GM21528 (cell line): ENCODE measurements at regions not wholly inside any gene's neighbourhood (a gene's known extent, or its start where the extent isn't known, plus 50 kb on each side); places are given as distances from the start of the nearest gene placed in this dataset.

ENCODE experiments used
- ATAC-seq: cut with Tn5 transposase; IDR thresholded peaks from one replicate; pipeline ENCODE4 v1.9.1; 2021; ENCODE audit warnings: mild to moderate bottlenecking, moderate library complexity; ENCODE audit not compliant: unreplicated experiment, low FRiP score

GRCh38 chr13:34577051-34577450 lies 365.0 kb upstream of the NBEA start:
- ATAC-seq: no peak

- ATAC-seq: no peak
Observed at GRCh38 chr13:34578471-34578870, 363.6 kb upstream of the NBEA start.

GRCh38 chr13:34578917-34579316 lies 363.2 kb upstream of the NBEA start:
- no peak for ATAC-seq

- ATAC-seq: no peak
Observed at GRCh38 chr13:34583181-34583580, 358.9 kb upstream of the NBEA start.

- no peak for ATAC-seq
Observed at GRCh38 chr13:34587576-34587975, 354.5 kb upstream of the NBEA start.

GRCh38 chr13:34588362-34588761 lies 353.7 kb upstream of the NBEA start:
- no peak for ATAC-seq

GRCh38 chr13:34589581-34589980 lies 352.5 kb upstream of the NBEA start:
- no peak for ATAC-seq

- no peak for ATAC-seq
Observed at GRCh38 chr13:34591129-34591528, 350.9 kb upstream of the NBEA start.

GRCh38 chr13:34591900-34592529 lies 350.1 kb upstream of the NBEA start:
- no peak for ATAC-seq

GRCh38 chr13:34593658-34594057 lies 348.4 kb upstream of the NBEA start:
- no peak for ATAC-seq

- no peak for ATAC-seq
Observed at GRCh38 chr13:34594507-34594906, 347.6 kb upstream of the NBEA start.

GRCh38 chr13:34608331-34608730 lies 333.7 kb upstream of the NBEA start:
- no peak for ATAC-seq

GRCh38 chr13:34611671-34612070 lies 330.4 kb upstream of the NBEA start:
- no peak for ATAC-seq

GRCh38 chr13:34617473-34618083 lies 324.5 kb upstream of the NBEA start:
- no peak for ATAC-seq

- no peak for ATAC-seq
Observed at GRCh38 chr13:34618654-34619053, 323.4 kb upstream of the NBEA start.

GRCh38 chr13:34619326-34619725 lies 322.7 kb upstream of the NBEA start:
- no peak for ATAC-seq

- ATAC-seq: no peak
Observed at GRCh38 chr13:34620074-34620850, 321.8 kb upstream of the NBEA start.

- no peak for ATAC-seq
Observed at GRCh38 chr13:34620862-34621261, 321.2 kb upstream of the NBEA start.

GRCh38 chr13:34623331-34623730 lies 318.7 kb upstream of the NBEA start:
- no peak for ATAC-seq

- no peak for ATAC-seq
Observed at GRCh38 chr13:34627509-34628208, 314.4 kb upstream of the NBEA start.

GRCh38 chr13:34628209-34628682 lies 313.8 kb upstream of the NBEA start:
- ATAC-seq: no peak
